Activated T-cell treated with anti-CD3 and anti-CD28 coated beads for 24 hours (primary cell): ENCODE measurements at regions not wholly inside any gene's neighbourhood (a gene's known extent, or its start where the extent isn't known, plus 50 kb on each side); places are given as distances from the start of the nearest gene placed in this dataset.

ENCODE experiments used
- DNase-seq: peaks from one replicate; pipeline ENCODE4 v3.0.0-alpha.2; 2020; ENCODE audit warnings: low read depth

DNA sequence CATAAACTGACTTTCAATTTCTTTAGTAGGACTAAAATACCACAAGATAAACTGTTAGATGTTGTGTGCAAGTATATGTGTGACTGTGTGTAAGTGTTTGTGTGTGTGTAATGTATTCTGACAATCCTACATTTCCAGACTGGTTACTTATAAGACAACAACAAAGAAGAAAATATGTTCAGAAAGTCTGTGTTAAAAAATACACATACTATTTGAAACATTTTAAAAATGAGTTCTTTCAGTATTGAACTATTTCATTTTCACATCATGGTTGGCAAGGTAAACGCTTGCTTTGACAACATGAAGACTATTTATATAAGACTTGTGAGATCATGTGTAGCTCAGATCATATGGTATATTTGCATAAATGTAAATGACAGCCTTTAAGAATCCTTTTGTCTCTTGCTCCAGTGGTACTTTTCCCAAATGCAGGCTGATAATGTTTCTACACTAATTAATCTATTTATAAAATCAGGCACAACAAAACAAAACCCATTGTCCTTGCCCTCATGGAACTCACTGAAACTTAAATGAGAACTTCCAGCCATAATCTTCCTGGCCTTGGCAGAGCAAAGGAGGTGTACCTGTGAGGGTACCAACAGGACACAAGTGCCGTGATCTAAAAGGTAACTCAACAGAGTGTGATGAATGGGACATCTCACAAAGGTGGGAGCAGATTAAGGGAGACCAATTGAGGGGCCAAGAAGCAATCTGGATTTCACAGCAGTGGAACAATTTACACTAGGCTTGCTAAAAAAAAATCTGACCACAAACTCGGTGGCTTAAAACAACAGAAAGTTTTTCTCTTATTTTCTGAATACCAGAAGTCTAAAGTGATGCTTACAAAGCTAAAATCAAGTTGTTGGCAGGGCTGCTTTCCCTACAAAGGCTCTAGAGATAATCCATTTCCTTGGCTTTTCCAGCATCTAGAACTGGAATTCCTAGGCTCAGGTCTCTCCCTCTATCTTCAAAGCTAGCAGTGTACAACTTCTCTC is 349.0 kb downstream of the TBC1D4 start:
- no peak for DNase-seq

- no peak for DNase-seq
Measured at GRCh38 chr13:75129331-75129730, 352.6 kb downstream of the TBC1D4 start.

DNA sequence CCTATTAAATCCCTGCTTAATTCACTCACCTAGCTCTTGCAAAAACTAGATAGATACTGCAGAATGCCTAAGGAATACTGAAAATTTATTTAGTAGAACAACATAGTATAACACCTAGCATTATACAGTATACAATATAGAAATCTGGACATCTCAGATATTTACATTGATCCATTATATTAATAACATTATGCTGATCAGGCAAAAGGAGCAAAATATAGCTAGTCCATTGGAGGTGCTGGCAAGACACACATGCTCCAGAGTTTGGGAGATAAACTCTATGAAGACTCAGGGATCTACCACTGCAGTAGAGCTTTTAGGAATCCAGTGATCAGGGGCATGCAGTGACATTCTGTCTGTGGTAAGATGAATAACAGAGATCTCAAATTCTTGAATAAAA is 357.6 kb downstream of the TBC1D4 start:
- DNase-seq: no peak

DNA sequence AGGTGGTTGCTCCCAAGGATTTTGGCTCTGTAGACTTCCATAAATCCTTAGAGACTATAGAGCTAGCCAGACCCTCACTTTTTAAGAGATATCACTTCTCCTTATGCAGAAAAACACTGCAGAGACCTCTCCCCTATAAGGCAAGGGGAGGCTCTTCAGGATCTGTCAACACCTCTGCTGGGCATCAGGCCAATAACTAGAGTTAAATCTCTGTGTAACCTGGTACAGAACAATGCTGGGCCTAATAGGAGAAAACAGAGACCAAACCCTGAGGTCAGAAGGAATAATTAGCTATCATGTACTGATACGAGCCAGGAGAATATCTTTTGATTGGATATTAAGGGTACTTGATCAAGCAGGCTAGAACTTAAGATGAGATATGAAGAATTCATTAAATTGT is 358.5 kb downstream of the TBC1D4 start:
- DNase-seq: no peak

- DNase-seq: no peak
Measured at GRCh38 chr13:75120085-75120484, 361.9 kb downstream of the TBC1D4 start.

DNA sequence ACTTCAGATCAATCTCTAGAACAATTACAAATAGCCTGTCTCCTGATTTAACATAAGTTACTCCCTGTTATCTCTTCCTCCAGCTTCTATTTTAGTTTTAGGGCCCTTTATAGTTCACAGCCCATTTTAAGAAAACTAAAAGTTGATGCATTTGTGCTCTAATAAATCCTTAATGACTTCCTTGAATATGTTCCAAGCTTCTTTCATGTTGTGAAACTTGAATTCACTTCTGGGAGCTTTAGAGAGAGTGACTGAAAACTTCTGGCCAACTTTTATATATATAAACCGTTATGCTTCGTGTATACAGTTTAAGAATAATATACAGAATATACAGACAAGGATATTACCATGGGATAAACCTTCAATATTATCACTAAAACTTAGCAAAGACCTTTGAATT is 366.8 kb downstream of the TBC1D4 start:
- DNase-seq: no peak

DNA sequence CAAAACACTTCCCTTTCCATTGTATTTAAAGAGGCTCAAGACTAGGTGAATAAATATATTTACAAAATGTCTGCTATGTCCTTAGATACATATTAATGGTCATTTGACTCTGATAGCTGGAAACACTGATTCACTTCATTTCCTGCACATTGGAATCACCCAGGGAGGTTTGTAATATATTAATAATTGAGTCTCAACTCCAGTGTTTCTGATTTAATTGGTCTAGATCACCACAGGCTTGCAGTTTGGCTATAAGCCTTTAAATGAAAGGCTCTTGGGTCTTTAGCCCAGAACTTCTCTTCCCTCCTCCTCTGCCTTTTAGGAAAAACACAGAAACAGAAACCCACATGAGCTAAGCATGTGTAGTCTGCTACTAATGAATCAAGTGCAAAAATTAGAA is 378.0 kb downstream of the TBC1D4 start:
- no peak for DNase-seq

DNA sequence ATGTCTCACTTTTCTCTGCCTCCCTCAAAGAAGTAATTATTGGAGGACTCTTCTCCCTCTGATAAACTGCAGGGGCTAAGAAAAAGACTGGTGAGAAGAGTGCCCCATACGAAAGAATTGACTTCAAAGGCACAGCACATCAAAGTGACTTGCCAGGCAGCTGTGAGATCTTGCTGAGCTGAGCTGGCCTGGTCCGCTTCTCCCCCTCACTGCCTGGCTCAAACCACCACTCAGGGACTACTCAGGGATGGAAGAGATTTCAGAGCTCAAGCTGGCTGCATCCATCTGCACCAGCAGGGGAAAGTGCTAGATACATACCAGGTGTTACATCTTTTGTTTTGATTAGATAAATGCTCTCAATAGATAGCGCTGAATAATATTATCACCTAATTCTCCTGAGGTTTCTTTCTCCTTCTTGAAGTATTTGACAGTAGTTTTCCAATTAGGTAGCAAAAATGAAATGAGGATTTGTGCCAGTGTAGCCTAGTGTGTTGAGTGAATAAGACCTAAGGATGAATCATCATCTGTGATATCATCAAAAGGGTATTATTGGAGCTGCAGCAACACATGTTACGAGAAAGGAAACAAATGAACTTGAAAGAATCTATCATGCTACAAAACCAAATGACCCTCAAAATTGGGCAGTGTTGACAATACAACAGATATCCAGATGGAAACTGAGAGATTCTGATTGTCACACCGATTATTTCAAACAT is 379.8 kb downstream of the TBC1D4 start:
- no peak for DNase-seq

DNA sequence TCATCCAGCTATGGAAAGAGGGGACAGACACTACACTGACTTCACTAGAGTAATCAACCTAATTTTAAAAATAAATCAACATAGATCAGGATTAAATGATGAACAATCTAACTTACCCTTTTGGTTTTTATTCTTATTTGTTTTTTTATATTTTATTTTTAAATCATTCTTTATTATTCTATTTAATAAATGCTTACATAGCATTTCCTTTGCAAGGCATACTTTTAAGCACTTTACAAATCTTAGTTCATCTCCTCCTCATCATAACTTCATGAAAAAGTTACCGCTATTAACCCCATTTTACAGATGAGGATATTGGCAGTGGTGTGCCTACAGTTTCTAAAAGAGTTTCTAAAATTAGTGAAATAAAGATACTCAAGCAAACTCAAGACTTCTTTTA is 380.6 kb downstream of the TBC1D4 start:
- DNase-seq: no peak

GRCh38 chr13:75092143-75092542 is 389.8 kb downstream of the TBC1D4 start:
- DNase-seq: no peak

DNA sequence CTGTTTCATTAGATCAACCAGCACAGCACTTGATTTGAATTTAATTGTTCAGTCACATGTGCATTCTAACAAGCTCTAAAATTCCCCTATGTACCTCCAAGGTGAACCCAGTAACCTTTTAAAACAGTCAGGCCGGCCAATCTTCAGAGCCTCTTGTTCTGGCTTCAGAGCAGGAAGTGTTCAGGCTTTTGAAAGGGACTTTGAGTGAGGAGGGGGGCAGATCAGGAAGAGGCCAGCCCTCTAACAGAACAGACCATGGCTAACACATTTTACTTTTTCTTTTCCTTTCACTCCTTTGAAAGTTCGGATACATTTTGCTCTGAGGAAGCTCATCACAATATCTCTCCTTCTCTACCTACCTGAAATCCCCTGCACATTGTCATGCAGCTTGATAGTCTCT is 390.3 kb downstream of the TBC1D4 start:
- no peak for DNase-seq

DNA sequence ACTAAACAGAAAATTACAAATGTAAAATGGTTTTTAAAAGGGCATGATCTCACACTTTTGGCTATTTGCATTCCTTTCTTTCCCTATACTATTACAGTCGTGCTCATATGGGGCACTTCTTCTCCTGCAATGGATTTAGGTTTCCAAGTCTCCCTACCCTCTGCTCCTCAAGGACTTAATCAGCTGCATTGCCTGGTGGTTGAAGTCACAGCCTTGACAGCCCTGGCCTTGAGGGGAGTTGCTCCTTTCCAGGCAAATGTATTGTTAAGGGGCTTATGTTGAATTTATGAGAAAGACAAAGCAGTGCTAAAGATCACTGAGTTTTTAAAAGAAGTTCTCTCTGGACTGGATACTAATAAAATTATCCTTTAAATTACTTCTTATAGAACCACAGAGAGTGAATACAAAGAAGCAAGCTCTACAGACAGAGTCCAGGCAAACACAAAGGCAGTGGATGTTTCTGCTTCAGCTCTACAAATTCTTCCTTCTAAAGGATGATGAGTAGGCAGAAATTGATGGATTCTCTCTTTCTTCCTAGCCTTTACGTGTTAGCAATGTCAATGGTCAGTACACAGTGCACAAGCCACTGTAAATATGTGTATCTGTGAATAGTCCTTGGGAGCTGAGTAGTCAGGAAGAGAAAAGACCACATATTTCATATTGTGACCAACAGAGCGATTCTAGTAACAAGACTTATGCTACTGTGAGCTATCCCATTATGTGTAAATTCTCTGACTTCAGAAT is 390.9 kb downstream of the TBC1D4 start:
- DNase-seq: no peak

GRCh38 chr13:75088915-75089314 is 393.1 kb downstream of the TBC1D4 start:
- no peak for DNase-seq

GRCh38 chr13:75079226-75079625 is 402.7 kb downstream of the TBC1D4 start:
- DNase-seq: no peak

GRCh38 chr13:75076476-75076875 is 405.5 kb downstream of the TBC1D4 start:
- DNase-seq: no peak

GRCh38 chr13:75073786-75074185 is 408.2 kb downstream of the TBC1D4 start:
- no peak for DNase-seq

DNA sequence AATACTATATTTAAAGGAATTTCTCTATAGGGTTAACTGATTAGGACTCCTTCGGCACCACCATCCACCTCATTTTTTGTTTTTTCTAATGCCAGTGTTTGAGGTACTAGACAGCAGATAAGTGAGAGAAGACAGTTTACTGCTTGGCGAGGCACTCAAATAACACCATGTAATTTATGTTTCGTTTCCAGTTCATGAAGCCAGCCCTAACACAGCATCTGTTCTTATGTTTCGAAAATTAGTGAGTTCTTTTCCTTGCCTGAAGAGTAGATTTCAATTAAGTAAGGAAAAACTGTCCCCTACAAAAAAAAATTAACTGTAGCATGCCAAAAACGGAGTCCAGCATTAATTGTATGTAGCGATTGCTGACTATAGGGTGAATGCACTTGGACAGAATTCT is 409.1 kb downstream of the TBC1D4 start:
- DNase-seq: no peak

DNA sequence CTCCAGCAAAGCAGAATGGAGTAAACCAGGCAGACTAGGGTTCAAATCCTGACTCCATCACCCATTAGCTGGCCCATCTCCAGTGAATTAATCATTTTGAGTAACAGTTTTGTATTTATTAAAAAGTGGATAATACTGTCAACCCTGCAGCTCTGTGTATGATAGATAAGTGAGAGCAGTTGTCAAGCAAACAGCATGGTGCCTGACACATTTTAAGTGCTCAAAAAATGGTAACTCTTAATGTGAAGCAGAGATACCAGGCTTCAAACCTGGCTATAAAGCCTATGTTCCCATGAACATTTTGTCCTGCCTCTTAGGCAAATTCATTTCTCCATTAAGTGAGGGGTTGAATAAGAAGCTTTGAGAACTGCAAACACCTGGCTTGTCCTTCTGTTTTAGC is 409.6 kb downstream of the TBC1D4 start:
- DNase-seq: no peak

- no peak for DNase-seq
Measured at GRCh38 chr13:75071796-75072195, 410.2 kb downstream of the TBC1D4 start.

DNA sequence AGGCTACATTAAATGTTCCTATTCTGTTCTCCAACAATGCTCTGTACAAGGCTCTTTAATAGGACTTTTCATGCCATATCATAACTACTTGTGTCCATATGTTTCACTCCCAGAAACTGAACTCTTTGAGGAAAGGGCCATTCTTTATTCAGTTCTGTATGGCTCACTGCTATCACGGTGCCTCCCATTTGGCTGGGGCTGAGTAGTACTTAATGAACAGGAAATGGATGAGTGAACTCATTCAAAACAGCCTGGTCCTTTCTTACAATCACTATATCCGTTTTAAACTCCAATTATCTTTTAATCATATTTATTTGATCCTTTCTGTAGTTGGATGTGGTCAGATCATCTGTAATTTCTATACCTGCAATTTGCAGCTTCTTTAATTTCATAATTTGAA is 410.6 kb downstream of the TBC1D4 start:
- DNase-seq: no peak

DNA sequence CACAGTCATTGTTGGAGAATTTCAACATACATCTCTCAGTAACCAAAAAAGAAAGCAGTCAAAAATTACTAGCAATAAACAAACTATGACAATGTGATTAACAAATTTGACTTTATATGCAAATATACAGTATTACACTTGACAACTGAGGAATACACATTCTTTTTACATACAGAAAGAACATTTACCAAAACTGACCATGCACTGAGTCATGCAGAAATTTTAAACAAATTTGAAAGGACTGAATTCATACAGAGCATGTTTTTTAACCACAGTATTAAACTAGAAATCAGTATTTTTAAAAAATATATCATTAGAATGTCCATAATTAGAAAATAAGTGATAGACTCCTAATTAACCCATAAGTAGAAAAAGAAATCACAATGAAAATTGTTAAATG is 420.1 kb downstream of the TBC1D4 start:
- DNase-seq: no peak

DNA sequence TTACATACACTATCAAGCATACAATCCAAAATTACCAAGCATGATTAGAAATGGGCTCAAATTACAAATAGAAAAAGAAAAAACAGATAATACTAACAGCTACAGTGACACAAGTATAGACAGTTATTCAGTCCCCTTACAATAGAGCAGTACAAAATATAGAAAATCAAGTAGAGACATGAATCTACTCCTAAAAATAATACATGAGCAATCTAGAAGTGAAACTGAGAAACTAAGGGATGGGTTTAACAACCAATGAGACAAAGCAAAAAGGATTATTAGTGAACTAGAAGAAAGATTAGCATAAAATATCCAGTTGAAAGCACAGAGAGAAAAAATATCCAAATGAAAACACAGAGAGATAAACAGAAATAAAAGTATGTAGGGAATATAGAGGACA is 426.7 kb downstream of the TBC1D4 start:
- no peak for DNase-seq

DNA sequence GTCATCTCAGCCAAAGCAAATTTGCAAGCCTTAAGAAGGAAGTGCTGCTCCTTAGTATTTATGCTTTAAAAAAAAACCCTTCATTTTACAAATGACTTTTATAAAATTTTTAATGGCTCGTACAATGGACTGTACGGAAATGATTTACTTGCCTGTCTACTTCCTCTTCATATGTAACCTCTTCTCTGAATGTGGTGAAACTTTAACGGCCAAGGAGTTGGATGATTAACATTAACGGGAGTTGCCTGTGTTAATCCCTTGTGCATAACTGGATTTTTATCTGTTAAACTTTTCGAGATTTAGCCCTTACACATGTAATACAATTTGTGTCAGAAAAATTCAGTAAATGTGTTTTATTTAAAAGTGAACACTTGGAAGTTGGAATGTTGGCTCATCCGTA is 429.4 kb downstream of the TBC1D4 start:
- no peak for DNase-seq
